GM18517 (cell line): ENCODE measurements at regions not wholly inside any gene's neighbourhood (a gene's known extent, or its start where the extent isn't known, plus 50 kb on each side); places are given as distances from the start of the nearest gene placed in this dataset.
A peak's percentile ranks its signal among the peaks of the same experiment; 100 is the strongest.

Source experiments
- ATAC-seq: cut with Tn5 transposase; IDR thresholded peaks from one replicate; pipeline ENCODE4 v1.9.1; 2021; ENCODE audit warnings: mild to moderate bottlenecking, moderate library complexity; ENCODE audit not compliant: unreplicated experiment

DNA sequence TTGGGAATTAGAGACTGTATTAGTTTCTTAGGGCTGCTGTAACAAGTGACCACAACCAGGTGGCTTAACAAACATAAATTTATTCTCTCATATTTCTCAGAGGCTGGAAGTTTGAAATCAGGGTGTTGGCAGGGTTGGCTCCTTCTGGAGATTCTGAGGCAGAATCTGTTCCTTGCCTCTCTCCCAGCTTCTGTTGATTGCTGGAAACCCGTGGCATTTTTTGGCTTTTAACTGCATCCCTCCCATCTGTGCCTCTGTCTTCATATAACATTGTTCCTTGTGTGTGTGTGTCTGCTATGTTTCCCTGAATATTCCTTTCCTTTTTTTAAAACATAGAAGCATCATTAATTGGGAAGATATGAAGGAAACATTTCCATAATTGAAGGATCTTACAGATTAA lies 448.1 kb upstream of the DCC start:
- ATAC-seq, result no peak

DNA sequence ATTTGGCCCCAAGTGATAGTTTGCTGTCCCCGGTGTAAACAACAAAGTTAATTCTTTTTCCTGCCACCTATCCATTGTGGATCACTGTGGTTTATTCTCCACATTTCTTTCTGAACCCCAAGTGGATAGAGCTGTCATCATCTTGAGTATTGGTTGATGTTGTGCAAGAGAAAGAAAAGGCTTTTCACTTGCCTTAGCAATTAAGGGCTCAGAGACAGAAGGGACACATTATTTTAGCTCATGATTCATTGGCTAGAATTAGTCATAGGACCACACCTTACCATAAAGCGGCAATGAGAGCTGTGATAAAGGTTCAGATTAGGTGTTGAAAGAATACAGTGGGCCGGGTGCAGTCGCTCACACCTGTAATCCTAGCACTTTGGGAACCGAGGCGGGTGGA lies 442.1 kb upstream of the DCC start:
- ATAC-seq, result no peak

DNA sequence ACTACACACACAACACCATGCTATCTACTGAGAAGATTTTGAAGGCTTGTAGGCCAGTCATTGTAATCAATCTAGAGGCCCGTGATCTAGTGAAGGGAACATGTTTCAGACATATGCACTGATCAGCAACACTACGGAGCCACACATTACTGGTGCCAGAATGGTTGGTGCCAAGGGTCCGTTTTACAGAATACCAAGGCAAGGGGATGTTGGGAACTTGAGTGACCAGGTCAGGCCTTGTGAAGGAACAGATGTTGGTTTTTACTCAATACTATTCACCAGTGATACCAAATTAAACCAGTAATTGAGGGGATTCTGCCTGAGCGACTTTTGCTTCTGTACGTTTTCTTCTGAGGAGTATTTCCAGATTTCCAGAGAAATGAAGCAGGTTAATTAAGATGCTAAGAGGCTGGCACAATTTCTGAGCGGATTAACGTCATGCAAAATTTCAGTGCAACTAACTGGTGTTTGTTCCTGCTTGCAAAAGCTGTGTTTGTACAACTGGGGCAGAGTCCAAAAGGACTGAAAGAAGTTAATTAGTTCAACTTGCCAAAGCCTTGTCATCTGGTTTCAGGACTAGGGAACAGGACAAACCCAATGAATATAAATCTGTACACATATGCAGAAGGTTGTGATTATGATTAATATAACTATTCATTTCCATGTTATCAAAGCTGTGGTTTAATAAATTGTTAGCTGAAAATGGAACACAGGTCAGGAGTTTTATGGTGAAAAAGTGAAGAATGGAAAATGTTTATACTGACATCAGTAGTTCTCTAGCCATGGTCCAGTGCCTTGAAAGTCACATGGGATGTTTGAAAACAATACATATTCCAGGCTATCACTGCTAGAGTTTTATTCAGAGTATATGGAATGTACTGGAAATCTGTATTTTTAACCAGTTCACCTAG lies 432.1 kb upstream of the DCC start:
- ATAC-seq, result no peak

GRCh38 chr18:51908598-51908944 lies 431.4 kb upstream of the DCC start:
- no peak for ATAC-seq

- ATAC-seq, result no peak
These were observed 428.4 kb upstream of the DCC start for GRCh38 chr18:51911584-51911983.

DNA sequence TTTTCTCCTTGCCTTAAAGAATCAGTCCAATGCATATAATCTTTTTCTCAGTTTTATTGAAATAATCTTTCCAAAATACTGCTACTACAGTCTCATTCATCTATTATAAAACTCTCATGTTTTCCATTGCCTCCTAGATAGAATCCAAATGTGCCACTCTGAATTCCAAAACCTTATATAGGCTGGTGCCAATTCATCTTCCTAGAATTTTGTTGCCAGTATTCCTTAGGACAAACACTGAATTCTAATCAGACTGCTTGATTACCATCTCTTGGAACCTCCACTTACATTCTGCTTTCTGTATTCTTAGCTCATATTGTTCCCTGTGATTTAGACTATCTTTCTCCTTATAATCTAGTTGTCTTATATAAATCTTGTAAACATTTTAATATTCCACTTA lies 427.6 kb upstream of the DCC start:
- no peak for ATAC-seq

- no peak for ATAC-seq
These were observed 424.8 kb upstream of the DCC start for GRCh38 chr18:51915176-51915575.

GRCh38 chr18:51921862-51922261 lies 418.1 kb upstream of the DCC start:
- ATAC-seq, result no peak

GRCh38 chr18:51933903-51934302 lies 406.1 kb upstream of the DCC start:
- ATAC-seq, result no peak

GRCh38 chr18:51936115-51936514 lies 403.9 kb upstream of the DCC start:
- ATAC-seq, result no peak

- ATAC-seq, result no peak
These were observed 398.0 kb upstream of the DCC start for GRCh38 chr18:51941999-51942398.

GRCh38 chr18:51943281-51943680 lies 396.7 kb upstream of the DCC start:
- ATAC-seq, result no peak

DNA sequence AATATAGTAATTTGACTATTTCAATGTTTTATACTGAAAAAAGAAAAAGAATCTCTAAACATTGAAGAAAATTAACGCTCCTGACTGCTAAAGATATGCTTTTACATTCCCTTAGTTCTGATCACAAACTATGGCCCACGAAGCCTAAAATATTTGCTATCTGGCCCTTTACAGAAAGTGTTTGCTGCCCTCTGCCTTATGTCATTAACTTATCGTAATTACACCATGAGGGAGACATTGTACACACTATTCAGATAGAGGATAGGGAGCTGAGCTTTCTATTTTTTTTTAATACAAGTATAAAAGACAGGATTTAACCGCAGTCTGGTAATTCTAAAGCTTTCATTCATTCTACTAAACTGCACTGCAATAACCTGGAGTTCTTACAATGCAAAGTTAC lies 393.1 kb upstream of the DCC start:
- ATAC-seq, result no peak

GRCh38 chr18:51952844-51953243 lies 387.2 kb upstream of the DCC start:
- no peak for ATAC-seq

DNA sequence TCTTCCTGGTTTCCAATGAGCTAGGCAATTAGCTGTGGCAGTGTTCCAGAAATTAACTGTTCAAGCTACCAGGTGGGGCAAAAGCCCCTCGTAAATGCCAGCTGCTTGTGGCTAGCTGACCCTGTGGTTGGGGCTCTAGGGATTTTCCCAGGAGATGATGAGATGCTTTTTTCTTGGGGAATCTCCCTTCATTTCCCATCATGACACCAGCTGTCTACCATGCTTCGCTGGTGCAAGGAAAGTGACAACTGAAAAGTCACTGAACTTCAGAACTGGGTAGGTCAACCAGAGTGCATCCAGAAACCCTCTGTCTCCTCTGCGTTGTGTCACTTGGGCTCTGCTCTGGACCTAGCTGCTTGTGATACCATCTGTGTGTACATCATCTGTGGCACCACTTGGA lies 386.5 kb upstream of the DCC start:
- ATAC-seq, result peak; percentile 95

DNA sequence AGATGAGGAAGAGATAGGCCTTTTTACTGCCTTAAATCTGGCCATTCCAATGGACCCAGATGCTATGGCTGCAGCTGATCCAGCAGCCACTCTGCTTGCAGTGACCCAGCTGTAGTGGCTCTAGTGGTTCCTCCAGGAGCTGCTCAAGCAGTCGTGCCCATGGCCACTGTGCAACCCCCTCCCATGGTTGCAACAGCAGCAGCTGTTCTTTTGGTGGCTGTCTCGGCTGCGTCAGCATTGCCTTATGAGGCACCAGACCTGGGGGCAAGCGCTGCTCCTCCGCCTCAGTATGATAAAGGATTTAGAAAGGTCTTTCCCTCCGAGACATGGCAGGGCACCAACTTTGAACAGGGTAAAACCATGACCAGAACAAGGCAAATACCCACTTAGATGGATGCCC lies 384.9 kb upstream of the DCC start:
- ATAC-seq, result no peak

DNA sequence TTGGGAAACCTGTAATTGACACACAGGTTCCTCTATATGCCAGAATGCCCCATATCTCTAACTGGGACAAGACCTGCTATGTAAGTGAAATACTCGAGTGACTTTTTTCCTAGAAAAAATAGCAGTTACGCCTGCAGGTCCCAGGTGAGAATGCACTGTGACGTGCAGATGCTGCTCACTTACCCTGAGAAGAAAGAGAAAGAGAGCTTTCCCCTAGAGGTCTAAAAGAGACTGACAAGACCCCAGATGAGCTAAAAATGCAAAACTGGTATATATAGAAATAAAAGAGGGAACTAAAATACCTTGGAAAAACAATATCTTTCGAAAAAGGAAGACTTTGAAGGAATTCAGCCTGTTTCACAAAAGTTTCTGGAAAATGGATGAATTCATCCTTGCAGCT lies 383.0 kb upstream of the DCC start:
- no peak for ATAC-seq

DNA sequence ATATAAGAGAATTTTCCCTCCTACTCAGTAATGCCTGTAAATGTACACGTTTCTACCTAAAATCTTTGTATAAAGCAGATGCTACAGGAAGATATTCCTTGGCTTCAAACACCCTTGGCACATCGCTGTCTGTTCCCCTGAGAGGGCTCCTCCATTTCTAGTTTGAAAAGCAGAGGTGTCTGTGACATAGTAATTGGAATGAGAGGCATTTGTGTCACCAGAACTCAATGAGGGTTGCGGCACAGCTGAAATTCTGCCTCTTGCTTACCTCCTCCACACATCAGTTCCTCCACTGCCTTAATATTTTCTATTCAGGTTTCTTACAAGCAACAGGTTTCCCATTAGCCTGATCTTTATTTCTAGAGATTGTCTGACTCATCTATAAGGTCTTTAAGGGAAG lies 359.9 kb upstream of the DCC start:
- no peak for ATAC-seq

- no peak for ATAC-seq
These were observed 351.7 kb upstream of the DCC start for GRCh38 chr18:51988277-51988676.

GRCh38 chr18:51997129-51997528 lies 342.9 kb upstream of the DCC start:
- no peak for ATAC-seq

DNA sequence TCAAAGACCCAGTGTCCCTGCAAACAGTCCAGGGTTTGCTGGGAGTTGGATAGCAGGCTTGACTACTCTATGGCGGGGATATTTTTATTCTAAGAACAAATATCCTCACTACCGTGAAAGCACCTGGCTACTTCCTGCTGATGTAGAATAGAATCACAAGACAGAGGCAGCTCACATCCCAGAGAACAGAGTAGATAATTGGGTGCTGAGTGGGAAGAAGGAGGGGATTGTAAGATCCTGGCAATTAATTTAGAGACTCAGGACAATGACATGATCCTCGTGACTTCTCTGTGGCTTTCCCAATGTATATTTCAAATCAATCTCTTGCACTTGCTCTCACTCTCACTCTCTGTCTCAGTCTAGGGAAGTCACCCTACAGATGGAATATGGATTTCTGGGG lies 341.9 kb upstream of the DCC start:
- ATAC-seq, result no peak

GRCh38 chr18:51998711-51999110 lies 341.3 kb upstream of the DCC start:
- no peak for ATAC-seq

GRCh38 chr18:51999351-51999750 lies 340.6 kb upstream of the DCC start:
- ATAC-seq, result no peak
